Stomach (tissue), 4 donors: ENCODE measurements at regions not wholly inside any gene's neighbourhood (a gene's known extent, or its start where the extent isn't known, plus 50 kb on each side); places are given as distances from the start of the nearest gene placed in this dataset.

Experiments
- EP300 ChIP-seq: sonication (generic); formaldehyde crosslinking; IDR thresholded peaks from one replicate; pipeline ENCODE4 v1.6.1; 2017; ENCODE audit warnings: antibody characterized with exemption
- POLR2A ChIP-seq, 4 donors: fragments of 450-650 bp; IDR thresholded peaks; one replicate each; pipeline ENCODE4 v1.6.1; 2016; ENCODE audit warnings: antibody characterized with exemption in 4 of 4, control low read depth in 2 of 4, mild to moderate bottlenecking in 1 of 4, moderate library complexity in 1 of 4
- TF ChIP-seq, protein P1 (sequence below), 7 experiments: fragments of 450-650 bp in 4 of 7; fragments of 200-600 bp in 3 of 7; sonication (generic) in 3 of 7; IDR thresholded peaks; one replicate each; pipeline ENCODE4 v1.5.1; 2016 to 2019; ENCODE audit warnings: antibody characterized with exemption in 7 of 7, control low read depth in 2 of 7, mild to moderate bottlenecking in 1 of 7

DNA sequence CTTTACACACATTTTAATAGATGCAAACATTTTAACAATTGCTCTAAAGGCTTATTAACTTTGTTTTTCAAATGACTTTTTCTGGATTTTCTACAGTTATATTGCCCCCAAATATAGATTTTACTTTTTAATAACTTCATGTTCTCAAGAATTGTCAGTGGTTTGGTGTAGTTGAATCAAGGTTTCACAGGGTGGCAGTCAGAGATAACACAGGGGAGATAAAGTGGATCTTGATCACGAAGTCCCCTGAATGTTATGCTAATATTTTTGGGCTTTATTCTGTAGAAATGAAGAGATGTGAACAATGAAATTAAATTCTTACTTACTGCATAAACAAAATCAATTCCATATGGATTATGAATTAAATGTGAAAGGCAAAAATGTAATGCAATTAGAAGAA is 248.1 kb downstream of the AEBP2 start:
- TF ChIP-seq POLR2A (IDR thresholded peaks at IDR 0.05), result no peak
- TF ChIP-seq, protein P1, sequence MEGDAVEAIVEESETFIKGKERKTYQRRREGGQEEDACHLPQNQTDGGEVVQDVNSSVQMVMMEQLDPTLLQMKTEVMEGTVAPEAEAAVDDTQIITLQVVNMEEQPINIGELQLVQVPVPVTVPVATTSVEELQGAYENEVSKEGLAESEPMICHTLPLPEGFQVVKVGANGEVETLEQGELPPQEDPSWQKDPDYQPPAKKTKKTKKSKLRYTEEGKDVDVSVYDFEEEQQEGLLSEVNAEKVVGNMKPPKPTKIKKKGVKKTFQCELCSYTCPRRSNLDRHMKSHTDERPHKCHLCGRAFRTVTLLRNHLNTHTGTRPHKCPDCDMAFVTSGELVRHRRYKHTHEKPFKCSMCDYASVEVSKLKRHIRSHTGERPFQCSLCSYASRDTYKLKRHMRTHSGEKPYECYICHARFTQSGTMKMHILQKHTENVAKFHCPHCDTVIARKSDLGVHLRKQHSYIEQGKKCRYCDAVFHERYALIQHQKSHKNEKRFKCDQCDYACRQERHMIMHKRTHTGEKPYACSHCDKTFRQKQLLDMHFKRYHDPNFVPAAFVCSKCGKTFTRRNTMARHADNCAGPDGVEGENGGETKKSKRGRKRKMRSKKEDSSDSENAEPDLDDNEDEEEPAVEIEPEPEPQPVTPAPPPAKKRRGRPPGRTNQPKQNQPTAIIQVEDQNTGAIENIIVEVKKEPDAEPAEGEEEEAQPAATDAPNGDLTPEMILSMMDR (IDR thresholded peaks at IDR 0.05), result no peak
- no peak for TF ChIP-seq EP300
